NT2/D1 (cell line): ENCODE measurements at regions not wholly inside any gene's neighbourhood (a gene's known extent, or its start where the extent isn't known, plus 50 kb on each side); places are given as distances from the start of the nearest gene placed in this dataset.

Experiments used
- YY1 ChIP-seq: IDR thresholded peaks from 2 replicates; pipeline ENCODE4 v1.6.1; 2011; ENCODE audit not compliant: insufficient read length, insufficient read depth
- ZNF274 ChIP-seq: IDR thresholded peaks from 2 replicates; pipeline ENCODE4 v1.6.1; 2011; ENCODE audit warnings: mild to moderate bottlenecking, low read depth, low read length

GRCh38 chr4:81870275-81870674 lies 398.6 kb upstream of the RASGEF1B start:
- TF ChIP-seq ZNF274 (no peak), YY1 (no peak)
